GM10248 (cell line): ENCODE measurements at regions not wholly inside any gene's neighbourhood (a gene's known extent, or its start where the extent isn't known, plus 50 kb on each side); places are given as distances from the start of the nearest gene placed in this dataset.

ENCODE experiments used
- CTCF ChIA-PET: fragments of 300-600 bp; sonication (Branson Sonifier 250); formaldehyde crosslinking; extraction: SDS; loops from one replicate; lab custom pipeline; 2021; ENCODE audit warnings: antibody characterized with exemption; lab: Yijun Ruan, JAX
- POLR2A ChIA-PET: fragments of 350-650 bp; sonication (Branson Sonifier 250); formaldehyde crosslinking; extraction: SDS; loops from one replicate; lab custom pipeline; 2020; ENCODE audit warnings: antibody characterized with exemption; lab: Yijun Ruan, JAX
- DNase-seq: peaks from one replicate; pipeline ENCODE4 v3.0.0; 2012; ENCODE audit errors: extremely low spot score
- CTCF ChIP-seq: IDR thresholded peaks from 2 replicates; pipeline ENCODE4 v1.5.1; 2012; ENCODE audit warnings: mild to moderate bottlenecking, low read depth; ENCODE audit errors: extremely low read depth, missing control alignments, control extremely low read depth

GRCh38 chr5:104650313-104651055 is 1087.9 kb upstream of the NUDT12 start:
- no peak for TF ChIP-seq CTCF
- ChIA-PET CTCF (interaction anchor here (0.8 kb wide), 1 partner anchor 9 kb away, joined by 3 read pairs; no protein-coding TSS in a partner anchor), POLR2A (no interaction called here)
- no peak for DNase-seq

GRCh38 chr5:104646416-104646815 is 1083.8 kb upstream of the NUDT12 start:
- no peak for DNase-seq
- ChIA-PET CTCF (no interaction called here), POLR2A (no interaction called here)
- TF ChIP-seq CTCF: no peak

- TF ChIP-seq CTCF: no peak
- ChIA-PET POLR2A (no interaction called here), CTCF (interaction anchor here (1.4 to 1.7 kb wide), 3 partner anchors 9 to 29 kb away, joined by 4 to 5 read pairs (median 4); no protein-coding TSS in a partner anchor)
- no peak for DNase-seq
Measured at GRCh38 chr5:104643320-104643719, 1080.7 kb upstream of the NUDT12 start.

GRCh38 chr5:104635227-104635626 is 1072.6 kb upstream of the NUDT12 start:
- no peak for TF ChIP-seq CTCF
- ChIA-PET CTCF (no interaction called here), POLR2A (no interaction called here)

GRCh38 chr5:104628911-104629310 is 1066.3 kb upstream of the NUDT12 start:
- no peak for DNase-seq
- POLR2A ChIA-PET: no interaction called here
- CTCF ChIA-PET: no interaction called here
- no peak for TF ChIP-seq CTCF

More at GRCh38 chr5:104635227-104635626, 1072.6 kb upstream of the NUDT12 start:
- DNase-seq: no peak

- CTCF ChIA-PET: interaction anchor here (2.2 kb wide), 1 partner anchor 18 kb away, joined by 5 read pairs; no protein-coding TSS in a partner anchor
- no peak for TF ChIP-seq CTCF
- POLR2A ChIA-PET: no interaction called here
- DNase-seq: no peak
Measured at GRCh38 chr5:104626122-104626521, 1063.5 kb upstream of the NUDT12 start.
